Omental fat pad (tissue), 3 donors: ENCODE measurements at regions not wholly inside any gene's neighbourhood (a gene's known extent, or its start where the extent isn't known, plus 50 kb on each side); places are given as distances from the start of the nearest gene placed in this dataset.

ENCODE experiments used
- ATAC-seq: fragments of 150-250 bp; one replicate; pipeline ENCODE4 v1.9.1; 2016; ENCODE audit warnings: mild to moderate bottlenecking, moderate library complexity; ENCODE audit not compliant: low FRiP score
- DNase-seq: peaks from one replicate; pipeline ENCODE4 v3.0.0-alpha.2; 2019; ENCODE audit warnings: low spot score
- CTCF ChIP-seq, 3 donors: fragments of 450-650 bp; IDR thresholded peaks; one replicate each; pipeline ENCODE4 v1.5.1; 2016 to 2017; ENCODE audit warnings: antibody characterized with exemption in 3 of 3, mild to moderate bottlenecking in 3 of 3, moderate library complexity in 2 of 3

DNA sequence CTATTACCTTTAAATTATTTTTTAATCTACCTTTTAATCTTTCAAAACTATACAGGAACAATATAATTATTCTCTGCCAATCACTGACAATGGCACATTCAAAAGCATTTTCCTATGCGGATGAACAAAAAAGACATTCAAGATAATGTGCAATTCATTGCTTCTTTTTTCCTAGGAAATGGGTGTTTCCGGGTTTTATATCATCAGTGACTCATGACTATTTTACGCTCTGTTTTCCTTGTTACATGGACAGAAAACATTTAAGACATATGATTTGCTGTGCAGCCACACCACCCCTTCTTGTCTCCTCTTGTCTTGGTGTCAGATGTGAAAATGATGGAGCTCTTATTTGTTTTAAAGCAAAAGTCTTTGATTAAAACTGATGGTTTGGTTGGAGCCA, 184.7 kb upstream of the LINC00305 start:
- ATAC-seq (no peak), DNase-seq (no peak)
- TF ChIP-seq CTCF (IDR thresholded peaks at IDR 0.05): no peak

GRCh38 chr18:64332835-64333234, 183.9 kb upstream of the LINC00305 start:
- ATAC-seq (no peak), DNase-seq (no peak)
- no peak for TF ChIP-seq CTCF (IDR thresholded peaks at IDR 0.05)

DNA sequence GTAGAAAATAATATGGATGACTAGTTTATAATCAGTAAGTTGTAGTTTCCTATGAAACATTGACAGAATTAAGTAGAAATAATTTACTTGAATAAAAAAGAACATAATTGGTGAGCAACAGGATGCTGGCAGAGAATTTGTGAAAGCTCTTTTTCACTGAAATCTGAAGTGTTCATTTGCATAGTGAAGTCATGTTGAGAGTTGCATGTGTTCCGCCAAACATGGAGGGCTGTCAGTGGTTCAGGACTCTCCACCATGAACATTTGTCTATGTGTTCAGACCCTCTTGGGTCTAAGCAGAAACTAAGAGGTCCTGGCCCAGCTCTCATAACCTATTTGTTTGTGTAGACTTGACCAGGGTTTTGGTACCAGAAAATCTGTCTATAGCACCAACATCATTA, 182.5 kb upstream of the LINC00305 start:
- TF ChIP-seq CTCF (IDR thresholded peaks at IDR 0.05): no peak

DNA sequence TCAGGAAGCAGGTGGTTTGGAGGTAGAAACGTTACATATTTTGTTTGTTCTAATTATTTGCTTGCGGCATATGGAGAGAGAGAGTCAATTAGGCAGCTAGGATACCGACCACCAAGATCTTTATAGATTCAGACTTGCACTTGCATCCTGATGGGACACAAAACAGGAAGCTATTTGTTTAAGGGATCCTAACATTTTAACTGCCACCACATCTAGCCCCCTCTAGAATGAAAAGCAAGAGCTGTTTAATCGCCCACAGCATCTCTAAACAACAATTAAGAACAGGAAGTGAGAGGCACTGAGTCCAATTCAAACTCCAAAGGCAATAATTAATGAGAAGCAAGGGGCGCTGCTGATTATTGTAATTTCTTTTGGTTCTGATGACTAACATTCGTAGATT, 182.0 kb upstream of the LINC00305 start:
- TF ChIP-seq CTCF (IDR thresholded peaks at IDR 0.05): no peak
- ATAC-seq: no peak
- DNase-seq: no peak

More for the DNA sequence above, 182.5 kb upstream of the LINC00305 start:
- DNase-seq (no peak), ATAC-seq (no peak)

DNA sequence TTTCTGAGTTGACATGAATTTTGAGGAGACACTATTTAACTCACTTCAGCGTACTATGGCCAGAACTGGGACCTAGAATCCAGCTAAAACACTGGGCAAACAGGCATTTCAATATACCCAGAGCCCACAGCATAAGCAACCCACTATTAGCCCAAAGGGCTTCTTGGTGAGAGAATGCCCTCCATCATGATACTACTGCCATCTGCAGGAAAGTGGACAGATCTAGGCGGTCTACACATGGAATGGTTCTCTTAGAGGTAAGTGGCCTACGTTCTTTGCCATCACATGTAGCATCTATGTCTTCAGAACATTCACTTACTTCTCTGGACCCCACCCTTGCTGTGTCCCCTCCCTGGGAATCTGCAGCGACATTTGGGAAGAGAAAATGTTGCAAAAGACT, 181.3 kb upstream of the LINC00305 start:
- DNase-seq (no peak), ATAC-seq (no peak)
- no peak for TF ChIP-seq CTCF (IDR thresholded peaks at IDR 0.05)

- no peak for ATAC-seq
- DNase-seq: no peak
- no peak for TF ChIP-seq CTCF (IDR thresholded peaks at IDR 0.05)
Measured at GRCh38 chr18:64322189-64322588, 173.3 kb upstream of the LINC00305 start.

GRCh38 chr18:64318547-64318946, 169.7 kb upstream of the LINC00305 start:
- DNase-seq (no peak), ATAC-seq (no peak)
- no peak for TF ChIP-seq CTCF (IDR thresholded peaks at IDR 0.05)
